Erythroblast (primary cell): ENCODE measurements at regions not wholly inside any gene's neighbourhood (a gene's known extent, or its start where the extent isn't known, plus 50 kb on each side); places are given as distances from the start of the nearest gene placed in this dataset.

Source experiments
- GATA1 ChIP-seq: IDR thresholded peaks from 2 replicates; pipeline ENCODE4 v1.6.1; 2011; ENCODE audit warnings: low read depth, mild to moderate bottlenecking, control low read depth, low read length, moderate library complexity
- POLR2A ChIP-seq: IDR thresholded peaks from 2 replicates; pipeline ENCODE4 v1.6.1; 2011; ENCODE audit warnings: mild to moderate bottlenecking, low read length

DNA sequence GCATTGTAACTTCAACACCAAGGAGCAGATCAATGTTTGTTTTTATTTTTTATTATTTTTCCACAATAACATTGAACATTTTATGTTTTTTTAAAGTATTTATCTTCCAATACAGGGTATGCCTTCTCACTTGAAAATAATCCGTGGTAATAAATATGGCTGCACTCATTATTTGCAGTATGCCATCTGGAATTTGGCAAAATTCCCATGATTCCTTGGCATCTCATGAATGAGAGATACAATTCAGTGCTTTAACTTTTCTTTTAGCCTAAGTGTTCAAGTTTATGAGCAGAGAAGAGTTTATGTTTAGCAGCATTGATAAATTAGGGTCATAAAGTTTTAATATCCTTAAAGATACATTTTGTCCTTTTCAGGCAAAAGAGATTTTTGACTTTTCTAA, 1109.6 kb upstream of the ATXN8OS start:
- TF ChIP-seq POLR2A, result no peak
- no peak for TF ChIP-seq GATA1
